Parathyroid adenoma (tissue), 2 donors: ENCODE measurements at regions not wholly inside any gene's neighbourhood (a gene's known extent, or its start where the extent isn't known, plus 50 kb on each side); places are given as distances from the start of the nearest gene placed in this dataset.

Source experiments
- H2AFZ ChIP-seq: fragments of 300-600 bp; sonication (generic); one replicate; pipeline ENCODE4 v1.7.0; 2017; ENCODE audit warnings: antibody characterized with exemption, mild to moderate bottlenecking
- H3K27ac ChIP-seq: fragments of 300-600 bp; sonication (generic); one replicate; pipeline ENCODE4 v1.7.0; 2017
- H3K27me3 ChIP-seq: fragments of 300-600 bp; sonication (generic); one replicate; pipeline ENCODE4 v1.7.0; 2017; ENCODE audit warnings: low read length; ENCODE audit not compliant: control insufficient read depth, insufficient read depth
- H3K36me3 ChIP-seq: fragments of 300-600 bp; sonication (generic); one replicate; pipeline ENCODE4 v1.7.0; 2017; ENCODE audit warnings: low read length; ENCODE audit not compliant: control insufficient read depth, insufficient read depth
- H3K4me1 ChIP-seq: fragments of 300-600 bp; sonication (generic); one replicate; pipeline ENCODE4 v1.7.0; 2017; ENCODE audit warnings: control low read depth
- H3K4me2 ChIP-seq: fragments of 300-600 bp; sonication (generic); one replicate; pipeline ENCODE4 v1.7.0; 2017; ENCODE audit warnings: low read length
- H3K4me3 ChIP-seq: fragments of 300-600 bp; sonication (generic); one replicate; pipeline ENCODE4 v1.7.0; 2017; ENCODE audit warnings: low read depth, low read length
- H3K79me2 ChIP-seq: fragments of 300-600 bp; sonication (generic); one replicate; pipeline ENCODE4 v1.7.0; 2017; ENCODE audit warnings: control low read depth
- H3K9ac ChIP-seq: fragments of 300-600 bp; sonication (generic); one replicate; pipeline ENCODE4 v1.7.0; 2017; ENCODE audit warnings: mild to moderate bottlenecking
- H3K9me3 ChIP-seq: fragments of 300-600 bp; sonication (generic); one replicate; pipeline ENCODE4 v1.7.0; 2017; ENCODE audit warnings: low read length; ENCODE audit not compliant: control insufficient read depth
- CTCF ChIP-seq: fragments of 300-600 bp; sonication (generic); IDR thresholded peaks from one replicate; pipeline ENCODE4 v1.7.0; 2017; ENCODE audit warnings: antibody characterized with exemption, mild to moderate bottlenecking
- donor health status: primary hyperparathyroidism.

- H3K79me2 ChIP-seq: peaks cover 23% of the 10 kb centered on the region
- H3K27ac ChIP-seq: no peak overlapping the region
- peaks cover 3% of the 10 kb centered on the region for H3K4me1 ChIP-seq
- TF ChIP-seq CTCF: no peak
- no peak overlapping the region for H2AFZ ChIP-seq
- H3K4me2 ChIP-seq: no peak overlapping the region
- no peak overlapping the region for H3K4me3 ChIP-seq
- H3K27me3 ChIP-seq: no peaks in the 10 kb centered on the region
- H3K36me3 ChIP-seq: no peaks in the 10 kb centered on the region
- H3K9me3 ChIP-seq: no peaks in the 10 kb centered on the region
- no peak overlapping the region for H3K9ac ChIP-seq
Observed at GRCh38 chr4:15213302-15213970, 211.2 kb downstream of the CPEB2 start.

GRCh38 chr4:15215109-15215508, 212.7 kb upstream of the C1QTNF7 start:
- peaks cover 3% of the 10 kb centered on the region for H3K4me1 ChIP-seq
- H3K27ac ChIP-seq: no peak overlapping the region
- no peak for TF ChIP-seq CTCF
- H3K4me2 ChIP-seq: no peak overlapping the region
- H3K9me3 ChIP-seq: no peaks in the 10 kb centered on the region
- H3K4me3 ChIP-seq: no peak overlapping the region
- no peak overlapping the region for H3K9ac ChIP-seq
- H3K79me2 ChIP-seq: peaks cover 14% of the 10 kb centered on the region
- no peaks in the 10 kb centered on the region for H3K27me3 ChIP-seq
- no peak overlapping the region for H2AFZ ChIP-seq
- H3K36me3 ChIP-seq: no peaks in the 10 kb centered on the region

DNA sequence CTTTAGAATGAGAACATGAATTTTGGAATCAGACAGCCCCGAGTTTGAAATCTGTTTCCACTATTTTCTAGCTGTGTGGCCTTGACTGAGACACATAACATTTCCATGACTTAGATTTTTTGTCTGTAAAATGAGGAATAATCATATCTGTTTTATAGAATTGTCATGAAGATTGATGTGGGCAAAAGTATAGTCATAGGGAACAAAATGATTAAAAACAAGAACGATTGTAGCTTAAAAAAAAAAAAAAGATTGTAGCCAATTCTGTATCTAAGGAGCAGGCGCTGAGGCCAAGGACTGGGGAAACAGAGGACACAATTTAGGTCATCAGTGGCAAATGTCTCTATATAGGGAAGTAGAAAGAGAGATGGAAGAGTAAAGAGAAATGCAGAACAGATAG, 201.6 kb upstream of the C1QTNF7 start:
- H3K4me2 ChIP-seq: peak overlapping the region; percentile 64
- no peak for TF ChIP-seq CTCF
- no peaks in the 10 kb centered on the region for H3K9me3 ChIP-seq
- H3K4me3 ChIP-seq: peak overlapping the region; percentile 76
- no peaks in the 10 kb centered on the region for H3K27me3 ChIP-seq
- peaks cover 16% of the 10 kb centered on the region for H3K79me2 ChIP-seq
- H3K9ac ChIP-seq: peak overlapping the region; percentile 0
- H3K36me3 ChIP-seq: peaks cover 2% of the 10 kb centered on the region
- H3K27ac ChIP-seq: peak overlapping the region; percentile 97
- H3K4me1 ChIP-seq: peaks cover 8% of the 10 kb centered on the region
- H2AFZ ChIP-seq: no peak overlapping the region

DNA sequence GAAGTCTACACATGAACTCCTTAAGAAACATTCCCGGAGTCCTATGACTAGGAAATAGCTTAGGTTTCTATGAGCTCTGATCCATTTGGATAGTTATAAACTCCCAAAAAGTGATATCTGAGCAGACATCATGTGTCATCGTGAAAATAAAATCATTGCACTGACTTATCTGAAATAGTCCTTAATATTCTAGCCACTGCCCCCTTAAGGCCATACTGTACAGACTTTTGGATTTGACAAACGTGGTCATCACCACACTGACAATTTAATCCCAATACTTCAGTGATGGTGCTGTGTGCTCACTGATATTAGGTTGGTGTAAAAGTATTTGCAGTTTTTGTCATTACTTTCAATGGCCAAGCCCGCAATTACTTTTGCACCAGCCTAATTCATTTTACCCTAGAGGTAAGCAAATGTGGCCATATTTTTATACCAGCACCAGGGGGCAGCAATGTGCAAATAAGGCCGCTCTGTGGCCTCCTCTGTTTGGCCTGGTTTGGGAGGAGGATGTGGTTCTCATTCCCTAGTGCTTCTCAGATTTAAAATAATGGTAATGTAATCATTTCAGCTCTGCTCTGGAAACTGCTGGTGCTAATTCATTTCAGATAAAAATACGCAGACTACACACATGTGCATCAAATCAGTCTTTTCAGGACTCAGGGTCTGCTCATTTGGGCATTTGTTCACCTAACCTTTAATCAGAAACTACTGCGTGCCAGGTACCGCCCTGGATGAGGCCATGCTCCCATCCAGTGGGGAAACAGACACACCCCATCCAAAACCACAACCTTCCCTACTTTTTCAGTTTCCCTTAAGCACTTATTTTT, 196.4 kb upstream of the C1QTNF7 start:
- Histone ChIP-seq H3K36me3 (no peaks in the 10 kb centered on the region), H3K27me3 (no peaks in the 10 kb centered on the region), H3K79me2 (no peaks in the 10 kb centered on the region), H3K4me2 (peak overlapping the region; percentile 1), H3K4me3 (no peak overlapping the region), H2AFZ (peak overlapping the region; percentile 64), H3K9me3 (no peaks in the 10 kb centered on the region), H3K9ac (no peak overlapping the region), H3K27ac (peak overlapping the region; percentile 69), H3K4me1 (peaks cover 18% of the 10 kb centered on the region)
- TF ChIP-seq CTCF: peak; percentile 68
